OCI-LY7 (cell line): ENCODE measurements at regions not wholly inside any gene's neighbourhood (a gene's known extent, or its start where the extent isn't known, plus 50 kb on each side); places are given as distances from the start of the nearest gene placed in this dataset.

Experiments used
- CTCF ChIP-seq: fragments of 200-600 bp; sonication (generic); conservative IDR thresholded peaks from 2 replicates; pipeline ENCODE4 v1.5.1; 2014; ENCODE audit warnings: mild to moderate bottlenecking, antibody characterized with exemption, low read length, moderate library complexity, mixed read lengths
- EZH2phosphoT487 ChIP-seq: fragments of 200-600 bp; sonication (generic); IDR thresholded peaks from 2 replicates; pipeline ENCODE4 v1.6.1; 2018; ENCODE audit warnings: low read depth, borderline replicate concordance, mild to moderate bottlenecking, mixed run types, antibody characterized with exemption, low read length, moderate library complexity, mixed read lengths

- TF ChIP-seq EZH2phosphoT487 (no peak), CTCF (no peak)
These were observed 630.4 kb upstream of the TBL1XR1 start for GRCh38 chr3:177827511-177828207.
